ENCODE measurements at regions not wholly inside any gene's neighbourhood (a gene's known extent, or its start where the extent isn't known, plus 50 kb on each side); places are given as distances from the start of the nearest gene placed in this dataset.

GRCh38 chr12:118734266-118734665 lies 247.1 kb upstream of the SRRM4 start:
- Mint-ChIP-seq H3K27ac (ENCODE audit: unreplicated experiment) (no peak overlapping the region), H3K4me1 (ENCODE audit: unreplicated experiment) (no peaks in the 10 kb centered on the region), H3K4me3 (ENCODE audit: unreplicated experiment) (no peak overlapping the region), H3K9me3 (ENCODE audit: unreplicated experiment) (peaks cover 7% of the 10 kb centered on the region), H3K36me3 (ENCODE audit: low read depth, unreplicated experiment) (no peaks in the 10 kb centered on the region), H3K27me3 (ENCODE audit: unreplicated experiment) (peaks cover 2% of the 10 kb centered on the region)
- no peak for DNase-seq (ENCODE audit: low spot score)
- TF ChIP-seq CTCF (IDR thresholded peaks at IDR 0.05; ENCODE audit: unreplicated experiment), result no peak

GRCh38 chr12:118737985-118738540 lies 243.3 kb upstream of the SRRM4 start:
- DNase-seq (ENCODE audit: low spot score), result no peak
- peaks cover 7% of the 10 kb centered on the region for H3K9me3 Mint-ChIP-seq (ENCODE audit: unreplicated experiment)
- no peak overlapping the region for H3K27ac Mint-ChIP-seq (ENCODE audit: unreplicated experiment)
- no peak for TF ChIP-seq CTCF (IDR thresholded peaks at IDR 0.05; ENCODE audit: unreplicated experiment)
- H3K4me3 Mint-ChIP-seq (ENCODE audit: unreplicated experiment), result no peak overlapping the region
- H3K27me3 Mint-ChIP-seq (ENCODE audit: unreplicated experiment), result peaks cover 2% of the 10 kb centered on the region
- H3K36me3 Mint-ChIP-seq (ENCODE audit: low read depth, unreplicated experiment), result no peaks in the 10 kb centered on the region
- no peaks in the 10 kb centered on the region for H3K4me1 Mint-ChIP-seq (ENCODE audit: unreplicated experiment)

- H3K4me3 Mint-ChIP-seq (ENCODE audit: unreplicated experiment), result no peak overlapping the region
- H3K4me1 Mint-ChIP-seq (ENCODE audit: unreplicated experiment), result no peaks in the 10 kb centered on the region
- TF ChIP-seq CTCF (IDR thresholded peaks at IDR 0.05; ENCODE audit: unreplicated experiment), result no peak
These were observed 240.1 kb upstream of the SRRM4 start for GRCh38 chr12:118741194-118741593.

GRCh38 chr12:118742431-118742830 lies 238.9 kb upstream of the SRRM4 start:
- H3K27ac Mint-ChIP-seq (ENCODE audit: unreplicated experiment), result no peak overlapping the region
- DNase-seq (ENCODE audit: low spot score), result no peak
- no peaks in the 10 kb centered on the region for H3K36me3 Mint-ChIP-seq (ENCODE audit: low read depth, unreplicated experiment)
- peaks cover 2% of the 10 kb centered on the region for H3K27me3 Mint-ChIP-seq (ENCODE audit: unreplicated experiment)
- H3K4me1 Mint-ChIP-seq (ENCODE audit: unreplicated experiment), result no peaks in the 10 kb centered on the region
- H3K4me3 Mint-ChIP-seq (ENCODE audit: unreplicated experiment), result no peak overlapping the region
- TF ChIP-seq CTCF (IDR thresholded peaks at IDR 0.05; ENCODE audit: unreplicated experiment), result no peak
- H3K9me3 Mint-ChIP-seq (ENCODE audit: unreplicated experiment), result no peaks in the 10 kb centered on the region

More at GRCh38 chr12:118741194-118741593, 240.1 kb upstream of the SRRM4 start:
- Mint-ChIP-seq H3K27ac (ENCODE audit: unreplicated experiment) (no peak overlapping the region), H3K9me3 (ENCODE audit: unreplicated experiment) (no peaks in the 10 kb centered on the region), H3K36me3 (ENCODE audit: low read depth, unreplicated experiment) (no peaks in the 10 kb centered on the region), H3K27me3 (ENCODE audit: unreplicated experiment) (peaks cover 2% of the 10 kb centered on the region)
- DNase-seq (ENCODE audit: low spot score), result no peak

- Mint-ChIP-seq H3K4me3 (ENCODE audit: unreplicated experiment) (no peak overlapping the region), H3K9me3 (ENCODE audit: unreplicated experiment) (no peaks in the 10 kb centered on the region), H3K27me3 (ENCODE audit: unreplicated experiment) (no peaks in the 10 kb centered on the region), H3K27ac (ENCODE audit: unreplicated experiment) (no peak overlapping the region), H3K4me1 (ENCODE audit: unreplicated experiment) (no peaks in the 10 kb centered on the region), H3K36me3 (ENCODE audit: low read depth, unreplicated experiment) (no peaks in the 10 kb centered on the region)
- no peak for DNase-seq (ENCODE audit: low spot score)
- no peak for TF ChIP-seq CTCF (IDR thresholded peaks at IDR 0.05; ENCODE audit: unreplicated experiment)
These were observed 237.2 kb upstream of the SRRM4 start for GRCh38 chr12:118743896-118744700.

Measured in endothelial cell (in vitro differentiated cells).